ENCODE measurements at regions not wholly inside any gene's neighbourhood (a gene's known extent, or its start where the extent isn't known, plus 50 kb on each side); places are given as distances from the start of the nearest gene placed in this dataset.

GRCh38 chr6:132107896-132108295, 156.7 kb upstream of the CCN2 start:
- H3K36me3 ChIP-seq (replicated peaks in 1 of 2; ENCODE audit: control extremely low read depth in 1 of 2, control insufficient read depth in 1 of 2, extremely low read depth in 1 of 2, insufficient read depth in 2 of 2, low read length in 1 of 2), result no peaks in the 10 kb centered on the region
- POLR2A ChIA-PET, result no interaction called here
- Mint-ChIP-seq H3K4me1 (no peaks in the 10 kb centered on the region), H3K27me3 (no peaks in the 10 kb centered on the region), H3K27ac (no peak overlapping the region), H3K4me3 (no peak overlapping the region), H3K9me3 (ENCODE audit: insufficient read depth) (peaks cover 17% of the 10 kb centered on the region)
- H3K4me3 ChIP-seq (ENCODE audit: control extremely low read depth in 1 of 5, extremely low read depth in 1 of 5, insufficient read depth in 1 of 5, low read depth in 2 of 5, low read length in 4 of 5), result no peak overlapping the region
- CTCF ChIA-PET, result no interaction called here
- no peaks in the 10 kb centered on the region for H3K4me1 ChIP-seq (ENCODE audit: control insufficient read depth in 2 of 2, insufficient read depth in 2 of 2, low read length in 2 of 2)
- DNase-seq (no peak), ATAC-seq (ENCODE audit: low read depth) (no peak)
- no peak overlapping the region for H3K27ac ChIP-seq (ENCODE audit: low read length in 2 of 2)
- no peak overlapping the region for H3K4me2 ChIP-seq (replicated peaks; ENCODE audit: low read depth, low read length, poor library complexity, severe bottlenecking)
- 69% methylated on average over 2 of the region's 2 CpGs for WGBS (ENCODE audit: insufficient coverage)
- no peaks in the 10 kb centered on the region for H3K27me3 ChIP-seq (replicated peaks in 1 of 4; ENCODE audit: control extremely low read depth in 1 of 4, control insufficient read depth in 3 of 4, insufficient read depth in 4 of 4, low read length in 3 of 4)
- no peak overlapping the region for H2AFZ ChIP-seq (ENCODE audit: insufficient read depth, low read depth, low read length, poor library complexity, severe bottlenecking)
- no peaks in the 10 kb centered on the region for H3K79me2 ChIP-seq (ENCODE audit: control insufficient read depth, insufficient read depth, low read length)
- intact Hi-C loops (cut with micrococcal nuclease), result no loop called here
- TF ChIP-seq EZH2 (IDR thresholded peaks at IDR 0.05; ENCODE audit: borderline replicate concordance, insufficient read depth, low read depth, low read length, poor library complexity, severe bottlenecking) (no peak), CTCF (IDR thresholded peaks at IDR 0.05) (no peak)
- peaks cover 1 to 22% (median 20%) of the 10 kb centered on the region in 3 donors for H3K9me3 ChIP-seq (ENCODE audit: control extremely low read depth in 1 of 3, control insufficient read depth in 2 of 3, insufficient read depth in 1 of 3, low read length in 2 of 3)
- no peak overlapping the region for H3K9ac ChIP-seq (ENCODE audit: low read length)
- no peaks in the 10 kb centered on the region for H4K20me1 ChIP-seq (ENCODE audit: control insufficient read depth, insufficient read depth, low read length, poor library complexity, severe bottlenecking)

- no CpG with 5 or more reads among the region's 3 CpGs for WGBS (ENCODE audit: insufficient coverage)
- Histone ChIP-seq H3K27me3 (replicated peaks in 1 of 4; ENCODE audit: control extremely low read depth in 1 of 4, control insufficient read depth in 3 of 4, insufficient read depth in 4 of 4, low read length in 3 of 4) (no peaks in the 10 kb centered on the region), H3K4me3 (ENCODE audit: control extremely low read depth in 1 of 5, extremely low read depth in 1 of 5, insufficient read depth in 1 of 5, low read depth in 2 of 5, low read length in 4 of 5) (no peak overlapping the region), H3K27ac (ENCODE audit: low read length in 2 of 2) (no peak overlapping the region), H3K4me1 (ENCODE audit: control insufficient read depth in 2 of 2, insufficient read depth in 2 of 2, low read length in 2 of 2) (no peaks in the 10 kb centered on the region), H3K36me3 (replicated peaks in 1 of 2; ENCODE audit: control extremely low read depth in 1 of 2, control insufficient read depth in 1 of 2, extremely low read depth in 1 of 2, insufficient read depth in 2 of 2, low read length in 1 of 2) (no peaks in the 10 kb centered on the region), H4K20me1 (ENCODE audit: control insufficient read depth, insufficient read depth, low read length, poor library complexity, severe bottlenecking) (no peaks in the 10 kb centered on the region), H3K4me2 (replicated peaks; ENCODE audit: low read depth, low read length, poor library complexity, severe bottlenecking) (no peak overlapping the region), H3K79me2 (ENCODE audit: control insufficient read depth, insufficient read depth, low read length) (no peaks in the 10 kb centered on the region), H2AFZ (ENCODE audit: insufficient read depth, low read depth, low read length, poor library complexity, severe bottlenecking) (no peak overlapping the region), H3K9ac (ENCODE audit: low read length) (no peak overlapping the region), H3K9me3 (ENCODE audit: control extremely low read depth in 1 of 3, control insufficient read depth in 2 of 3, insufficient read depth in 1 of 3, low read length in 2 of 3) (no peaks in the 10 kb centered on the region)
- Mint-ChIP-seq H3K9me3 (ENCODE audit: insufficient read depth) (no peaks in the 10 kb centered on the region), H3K27ac (no peak overlapping the region), H3K27me3 (no peaks in the 10 kb centered on the region), H3K4me3 (no peak overlapping the region), H3K4me1 (no peaks in the 10 kb centered on the region)
- no peak for DNase-seq
- ChIA-PET POLR2A (no interaction called here), CTCF (no interaction called here)
- no peak for ATAC-seq (ENCODE audit: low read depth)
- intact Hi-C loops (cut with micrococcal nuclease), result no loop called here
- TF ChIP-seq EZH2 (IDR thresholded peaks at IDR 0.05; ENCODE audit: borderline replicate concordance, insufficient read depth, low read depth, low read length, poor library complexity, severe bottlenecking) (no peak), CTCF (IDR thresholded peaks at IDR 0.05) (no peak)
These were observed 150.4 kb upstream of the CCN2 start for GRCh38 chr6:132101535-132101934.

Data from B cell (primary cell).